NCI-H526 (cell line): ENCODE measurements at regions not wholly inside any gene's neighbourhood (a gene's known extent, or its start where the extent isn't known, plus 50 kb on each side); places are given as distances from the start of the nearest gene placed in this dataset.

ENCODE experiments used
- DNase-seq, 2 experiments: peaks; one replicate each; lab custom pipeline; 2025; lab: John Stamatoyannopoulos, UW

DNA sequence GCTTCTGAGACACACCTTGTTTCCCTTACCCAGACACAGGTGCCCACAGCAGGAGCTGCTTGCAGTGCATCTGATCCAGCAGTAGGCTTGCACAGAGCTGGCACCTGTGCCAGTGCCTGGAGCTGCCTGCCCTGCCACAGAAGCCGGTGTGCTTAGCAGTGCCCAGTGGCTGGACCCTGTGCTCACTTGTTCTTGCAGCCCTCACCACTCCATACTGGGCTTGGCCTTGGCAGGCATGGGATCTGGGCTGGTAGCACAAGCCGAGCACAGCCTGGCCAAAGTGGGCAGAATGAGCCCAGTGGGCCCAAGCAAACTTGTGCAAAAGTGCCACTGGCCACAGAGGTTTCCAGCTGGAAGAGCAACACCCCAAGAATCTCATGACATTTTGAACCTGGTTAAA, 1950.4 kb downstream of the SUCLG1 start:
- no peak for DNase-seq

DNA sequence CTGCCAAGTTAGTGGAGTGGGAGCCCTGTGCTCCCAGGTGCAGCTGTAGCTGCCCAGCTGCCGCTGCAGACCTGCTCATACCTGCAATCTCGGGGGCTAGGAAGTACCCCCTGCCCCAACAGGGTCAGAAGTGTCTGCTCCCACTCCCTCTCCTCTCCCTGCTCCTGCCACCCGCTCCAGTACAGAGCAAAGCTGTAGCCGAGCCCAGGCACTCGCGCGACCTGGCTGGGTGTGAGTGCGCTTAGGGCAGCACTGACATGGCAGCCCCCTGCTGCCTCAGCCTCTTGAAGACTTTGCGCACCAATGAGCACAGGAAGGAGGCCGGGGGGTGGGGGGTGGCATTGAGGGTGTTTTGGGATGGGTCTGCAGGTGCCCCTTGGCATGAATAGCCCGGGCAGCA, 1951.4 kb downstream of the SUCLG1 start:
- no peak for DNase-seq

DNA sequence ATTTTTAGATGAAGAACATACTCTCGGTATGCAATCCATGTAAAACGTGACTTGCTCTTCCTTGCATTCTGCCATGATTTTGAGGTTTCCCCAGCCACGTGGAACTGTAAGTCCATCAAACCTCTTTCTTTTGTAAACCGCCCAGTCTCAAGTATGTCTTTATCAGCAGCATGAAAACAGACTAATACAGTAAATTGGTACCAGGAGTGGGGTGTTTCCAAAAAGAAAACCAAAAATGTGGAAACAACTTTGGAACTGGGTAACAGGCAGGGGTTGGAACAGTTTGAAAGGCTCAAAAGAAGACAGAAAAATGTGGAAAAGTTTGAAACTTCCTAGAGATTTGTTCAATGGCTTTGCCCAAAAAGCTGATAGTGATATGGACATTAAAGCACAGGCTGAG, 1957.9 kb downstream of the SUCLG1 start:
- no peak for DNase-seq

DNA sequence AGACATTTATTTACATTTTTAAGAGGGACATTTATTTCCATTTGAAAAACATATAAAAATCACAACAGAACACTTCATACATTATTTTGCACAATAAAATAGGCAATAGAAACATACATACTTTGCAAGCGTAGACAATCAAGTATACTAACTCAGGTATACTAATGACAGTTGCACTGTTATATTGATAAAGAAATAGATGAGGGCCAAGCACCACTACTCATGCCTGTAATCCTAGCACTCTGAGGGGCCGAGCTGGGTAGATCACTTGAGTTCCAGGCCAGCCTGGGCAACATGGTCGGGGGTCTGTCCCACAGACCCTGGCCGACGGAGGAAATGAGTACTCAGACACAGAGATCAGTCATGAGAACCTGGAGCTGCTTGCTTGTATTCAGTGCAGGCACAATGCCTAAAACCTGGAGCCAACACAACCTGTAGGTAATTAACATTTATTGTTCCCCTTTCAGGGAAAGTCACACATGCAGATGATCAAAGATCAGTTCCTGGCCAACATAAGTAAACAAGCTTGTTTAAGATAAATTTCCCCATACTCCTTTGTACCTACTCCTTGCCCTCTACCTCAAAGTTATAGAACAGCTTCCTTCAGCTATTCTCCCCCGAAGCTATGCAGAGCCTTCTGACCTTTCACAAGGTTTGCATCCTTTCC, 1960.2 kb downstream of the SUCLG1 start:
- no peak for DNase-seq

DNA sequence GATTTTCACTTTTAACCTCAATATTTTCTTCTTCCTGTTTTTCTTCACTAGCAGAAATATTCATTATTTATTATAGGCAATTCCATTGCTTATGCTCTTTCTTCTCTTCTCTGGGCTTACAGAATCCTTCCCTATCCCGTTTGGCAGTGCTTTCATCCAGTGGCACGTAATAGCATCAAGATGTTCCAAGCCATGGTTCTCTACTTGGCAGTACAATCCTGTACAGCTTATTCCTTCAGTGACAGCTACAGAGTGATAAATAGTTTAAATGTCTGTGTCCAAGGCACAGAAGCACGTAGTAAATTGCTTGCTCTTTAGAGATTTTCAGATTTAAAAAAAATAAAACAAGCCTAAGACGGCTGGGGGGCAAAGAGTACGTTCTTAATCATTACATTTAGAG, 1964.3 kb downstream of the SUCLG1 start:
- no peak for DNase-seq

DNA sequence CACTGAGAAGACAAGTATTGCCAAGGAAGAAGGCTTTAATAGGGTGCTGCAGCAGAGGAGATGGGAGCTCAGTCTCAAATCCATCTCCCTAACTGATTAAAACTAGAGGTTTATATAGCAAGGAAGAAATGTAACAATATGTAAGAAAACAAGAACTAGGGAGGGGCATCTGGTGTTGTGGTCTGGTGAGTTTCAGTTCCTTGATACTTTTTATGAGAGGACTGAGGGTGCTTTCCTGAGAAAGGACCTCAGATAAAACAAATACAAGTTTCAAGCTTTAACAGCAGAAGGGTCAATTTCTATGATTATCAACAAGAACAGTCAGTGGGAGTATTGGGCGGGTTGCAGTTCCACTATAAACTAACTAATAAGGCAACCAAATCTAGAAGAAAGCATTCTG, 1967.5 kb downstream of the SUCLG1 start:
- no peak for DNase-seq

DNA sequence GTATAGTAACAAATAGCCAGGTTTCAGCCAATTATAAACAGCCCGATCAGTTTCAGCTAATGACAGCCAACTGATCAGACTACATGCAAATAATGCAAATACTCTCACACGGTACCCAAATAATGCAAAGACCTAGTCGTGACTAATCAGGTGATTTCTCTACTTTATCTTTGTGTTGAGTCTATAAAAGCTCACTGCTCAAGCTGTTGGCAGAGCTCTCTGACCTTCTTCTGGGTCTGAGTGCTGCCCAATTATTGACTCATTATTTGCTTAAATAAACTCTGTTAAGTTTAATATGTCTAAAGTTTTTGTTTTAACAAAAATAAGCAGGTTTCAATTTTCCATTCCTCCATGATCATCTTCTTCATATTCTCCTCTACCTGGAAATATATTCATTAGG, 1971.7 kb downstream of the SUCLG1 start:
- no peak for DNase-seq

DNA sequence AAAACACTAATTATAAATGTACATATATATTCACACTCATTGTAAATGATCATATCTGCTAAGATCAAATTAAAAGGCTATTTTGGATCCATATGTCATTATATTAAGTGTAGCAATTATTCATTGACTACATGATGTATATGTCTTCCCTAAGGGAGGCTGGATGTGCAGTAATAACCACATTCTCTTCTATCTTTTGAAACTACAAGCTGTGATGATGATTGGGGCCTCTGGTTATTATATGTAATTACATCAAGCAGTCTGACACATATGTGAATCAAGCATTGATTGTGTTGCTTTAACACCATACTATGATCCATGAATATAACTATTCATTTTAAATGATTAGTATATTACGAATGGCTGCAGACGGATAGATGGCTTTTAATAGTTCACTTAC, 1973.4 kb downstream of the SUCLG1 start:
- no peak for DNase-seq

DNA sequence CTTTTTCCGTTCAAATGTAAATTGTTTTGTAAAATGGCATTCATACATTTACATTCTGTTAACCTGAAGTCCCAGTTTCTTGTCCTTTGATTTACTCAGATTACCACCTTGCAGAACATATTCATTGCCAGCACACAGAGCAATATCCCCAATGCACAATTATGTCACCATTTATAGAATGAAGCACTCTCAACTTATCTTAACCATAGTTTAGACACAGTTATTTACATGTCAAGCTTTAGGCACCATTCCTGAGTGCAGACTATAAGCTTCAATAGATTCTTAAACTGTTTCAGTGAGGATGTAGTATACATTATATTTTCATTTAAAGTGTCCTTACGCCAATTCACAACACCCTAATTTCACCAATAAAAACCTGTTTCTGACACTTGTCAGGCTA, 1977.9 kb downstream of the SUCLG1 start:
- DNase-seq: no peak

DNA sequence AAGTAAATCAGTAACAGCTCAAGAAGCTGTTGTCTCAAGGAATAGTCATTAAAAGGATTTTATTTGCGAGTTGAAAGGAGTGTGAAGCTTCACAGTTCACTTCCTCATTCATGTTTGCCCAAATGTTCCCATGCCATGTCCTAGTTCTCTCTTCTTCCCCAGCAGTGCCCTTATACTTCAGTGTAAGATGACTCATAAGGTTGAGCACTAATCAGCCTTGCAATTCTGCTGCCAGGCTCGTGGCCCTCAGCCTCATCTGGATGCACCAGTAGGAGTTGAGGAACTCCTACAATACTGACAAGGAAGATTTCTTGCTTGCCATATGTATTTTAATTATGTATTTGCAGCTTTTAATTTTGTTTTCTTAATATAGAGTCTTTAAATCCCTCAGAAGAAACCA, 1980.4 kb downstream of the SUCLG1 start:
- no peak for DNase-seq

DNA sequence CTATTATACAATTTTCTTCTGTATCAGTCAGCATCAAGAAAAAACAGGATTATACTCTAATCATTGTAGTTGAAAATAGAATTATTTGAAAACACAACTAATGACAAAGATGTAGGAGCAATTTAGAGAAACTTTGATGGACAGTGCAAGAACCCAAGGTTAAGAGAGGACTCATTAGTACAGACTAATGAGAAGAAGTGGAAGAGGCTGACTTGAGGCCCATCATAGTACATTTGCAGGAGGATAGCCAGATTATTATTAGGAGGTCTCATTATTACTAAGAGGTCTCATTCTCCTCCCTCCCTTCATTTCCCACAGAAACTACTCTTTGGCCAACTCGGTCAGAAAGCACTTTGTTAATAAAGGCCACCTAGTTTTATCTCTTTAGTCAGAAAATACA, 1983.0 kb downstream of the SUCLG1 start:
- DNase-seq: no peak

DNA sequence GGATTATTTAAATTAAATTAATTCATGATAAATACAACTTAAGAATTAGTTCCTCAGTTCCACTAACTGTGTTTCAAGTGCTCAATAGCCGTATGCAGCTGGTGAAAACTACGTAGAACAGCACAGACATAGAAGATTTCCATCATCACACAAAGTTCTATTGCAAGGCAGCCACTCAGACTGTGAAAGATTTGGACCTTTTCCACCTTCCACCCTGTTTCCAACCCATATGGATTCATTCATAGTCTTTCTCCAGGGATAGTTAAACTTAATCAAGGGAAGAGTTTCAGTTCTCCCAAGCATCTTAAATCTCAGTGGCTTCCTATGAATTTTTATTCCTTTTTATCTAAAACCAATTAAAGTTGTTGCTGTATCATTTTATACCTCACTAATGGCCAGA, 2030.8 kb downstream of the SUCLG1 start:
- no peak for DNase-seq

DNA sequence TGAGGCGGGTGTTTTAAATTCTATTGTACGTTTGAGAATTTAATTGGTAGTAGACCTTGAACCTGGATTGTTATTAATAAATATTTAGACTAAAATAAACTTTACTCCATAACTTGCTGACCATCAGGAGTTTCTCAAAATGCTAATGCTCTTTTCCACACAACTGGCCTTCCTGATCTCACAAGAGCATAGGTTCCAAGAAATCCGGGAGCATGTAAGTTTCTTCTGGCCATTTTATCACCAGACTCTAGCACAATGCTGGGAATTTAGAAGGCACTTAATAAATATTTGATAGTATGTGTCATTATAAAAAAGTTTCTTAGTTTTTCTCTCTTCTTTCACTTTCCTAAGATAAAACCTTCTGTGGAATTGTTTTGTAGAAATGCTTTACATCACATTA, 2047.1 kb downstream of the SUCLG1 start:
- no peak for DNase-seq

DNA sequence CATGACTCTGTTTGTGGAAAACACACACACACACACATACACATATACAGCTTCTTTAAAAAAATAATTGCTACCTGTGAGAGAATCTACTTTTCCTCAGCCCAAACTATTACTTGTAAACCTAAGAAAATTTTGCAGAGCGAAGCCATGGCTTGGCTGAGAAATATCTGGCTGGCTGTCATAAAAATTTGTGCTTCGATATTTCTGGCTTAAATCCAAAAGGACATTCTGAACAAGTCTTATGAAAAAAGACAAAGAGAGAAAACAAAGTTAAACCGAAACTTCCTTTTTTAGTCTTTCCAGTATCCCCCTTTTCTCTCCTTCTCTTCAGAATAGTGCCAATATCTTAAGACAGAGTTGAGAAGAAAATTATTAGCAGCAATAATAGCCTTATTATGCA, 2048.0 kb downstream of the SUCLG1 start:
- DNase-seq: no peak

DNA sequence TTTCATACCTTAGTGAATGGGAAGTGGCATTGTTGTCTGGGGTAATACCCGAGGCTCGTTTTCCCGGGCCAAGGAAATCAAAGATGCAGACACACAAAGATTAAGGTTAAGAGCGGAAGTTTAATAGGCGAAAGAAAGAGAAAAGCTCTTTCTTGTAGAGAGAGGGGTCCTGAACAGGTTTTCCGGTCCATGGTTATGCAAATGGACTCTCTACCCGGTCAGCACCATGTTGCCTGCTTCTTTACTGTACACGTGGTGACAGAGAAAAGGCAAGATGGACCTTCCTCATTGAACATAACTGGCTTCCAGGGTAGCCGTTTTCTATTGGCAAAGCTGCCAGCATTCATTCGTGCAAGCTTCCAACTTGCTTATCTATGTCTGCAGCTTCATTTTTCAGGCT, 2063.5 kb downstream of the SUCLG1 start:
- DNase-seq: no peak

DNA sequence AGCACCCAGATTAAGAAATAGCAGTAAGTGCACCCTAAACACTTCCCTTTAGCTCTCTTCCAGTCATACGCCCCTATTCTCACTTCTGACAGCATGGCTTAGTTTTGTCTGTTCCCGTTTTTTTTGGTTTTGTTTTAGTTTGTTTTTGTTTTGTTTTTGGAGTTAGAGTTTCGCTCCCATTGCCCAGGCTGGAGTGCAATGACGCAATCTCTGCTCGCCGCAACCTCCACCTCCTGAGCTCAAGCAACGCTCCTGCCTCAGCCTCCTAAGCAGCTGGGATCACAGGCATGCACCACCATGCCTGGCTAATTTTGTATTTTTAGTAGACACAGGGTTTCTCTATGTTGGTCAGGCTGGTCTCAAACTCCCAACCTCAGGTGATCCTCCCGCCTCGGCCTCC, 2067.7 kb downstream of the SUCLG1 start:
- no peak for DNase-seq

DNA sequence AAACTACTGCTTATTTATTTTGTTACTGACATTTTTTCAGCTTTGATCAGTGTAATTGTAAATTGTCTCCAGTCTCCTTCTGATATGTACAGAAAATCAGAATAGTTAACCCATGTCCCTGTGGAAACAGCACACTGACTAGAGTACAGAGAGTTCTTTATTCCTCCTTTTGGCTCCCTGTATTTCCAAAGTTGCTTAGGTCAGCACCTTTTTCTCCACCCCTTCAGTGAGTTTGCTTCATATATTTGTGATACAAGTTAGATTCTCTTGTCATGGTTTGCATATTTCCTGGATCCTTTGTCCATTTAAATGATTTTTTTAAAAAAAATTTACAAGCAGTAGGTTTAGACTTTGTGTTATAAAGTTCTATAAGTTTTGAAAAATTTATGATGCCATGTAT, 2051.1 kb upstream of the LRRTM1 start:
- no peak for DNase-seq

DNA sequence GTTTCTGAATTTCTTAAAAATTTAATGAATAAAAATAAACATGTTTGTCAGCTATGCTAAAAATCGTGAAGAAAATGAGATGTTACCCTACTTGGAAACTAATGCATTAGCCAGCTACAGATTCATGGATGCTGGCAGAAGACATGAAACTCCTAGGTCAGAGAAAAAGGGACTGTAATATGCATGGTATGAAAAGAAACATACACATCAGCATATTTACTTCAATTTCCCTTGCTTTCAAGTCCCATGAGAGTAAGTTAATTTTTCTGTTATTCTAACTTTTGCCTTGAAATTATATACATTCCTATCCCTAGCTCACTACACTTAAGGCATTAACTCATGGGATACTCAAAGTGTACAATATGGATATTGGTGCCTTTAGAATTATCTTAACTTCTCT, 2041.4 kb upstream of the LRRTM1 start:
- no peak for DNase-seq

DNA sequence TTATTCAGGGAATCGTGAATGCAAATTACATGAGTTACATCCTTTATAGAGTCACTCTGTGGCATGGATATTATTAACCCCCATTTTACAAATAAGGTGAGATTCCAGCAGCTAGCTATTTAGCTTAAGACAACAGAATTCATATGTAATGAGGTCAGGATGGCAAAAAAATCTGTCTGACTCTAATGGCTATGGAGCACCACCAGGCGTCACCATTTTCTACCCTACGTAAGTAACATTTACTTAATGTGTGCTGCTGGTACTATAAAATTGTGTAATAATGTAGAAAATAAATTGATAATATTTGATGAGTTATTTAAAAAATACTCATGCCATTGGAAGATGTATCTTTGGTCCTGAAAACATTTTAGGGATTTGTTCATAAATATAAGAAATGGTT, 2040.1 kb upstream of the LRRTM1 start:
- DNase-seq: peak; percentile 2 to 21

DNA sequence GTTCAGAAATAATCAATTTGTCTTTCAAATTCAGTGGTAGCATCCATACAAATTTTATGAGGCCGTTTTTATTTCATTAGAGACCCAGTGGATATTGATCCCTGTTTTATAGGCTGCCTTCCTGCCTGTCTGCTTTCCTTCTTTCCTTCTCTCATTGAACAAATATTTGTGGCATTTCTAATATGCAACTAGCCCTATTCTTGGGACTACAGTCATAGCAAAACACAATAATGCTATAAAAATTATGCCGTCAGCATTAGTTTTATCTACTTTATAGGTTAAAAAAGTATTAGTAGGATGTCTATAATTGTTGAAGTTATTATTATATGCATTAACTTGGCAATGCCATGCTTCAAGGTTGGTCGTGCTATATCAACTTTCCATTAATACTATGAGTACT, 2037.8 kb upstream of the LRRTM1 start:
- DNase-seq: no peak

DNA sequence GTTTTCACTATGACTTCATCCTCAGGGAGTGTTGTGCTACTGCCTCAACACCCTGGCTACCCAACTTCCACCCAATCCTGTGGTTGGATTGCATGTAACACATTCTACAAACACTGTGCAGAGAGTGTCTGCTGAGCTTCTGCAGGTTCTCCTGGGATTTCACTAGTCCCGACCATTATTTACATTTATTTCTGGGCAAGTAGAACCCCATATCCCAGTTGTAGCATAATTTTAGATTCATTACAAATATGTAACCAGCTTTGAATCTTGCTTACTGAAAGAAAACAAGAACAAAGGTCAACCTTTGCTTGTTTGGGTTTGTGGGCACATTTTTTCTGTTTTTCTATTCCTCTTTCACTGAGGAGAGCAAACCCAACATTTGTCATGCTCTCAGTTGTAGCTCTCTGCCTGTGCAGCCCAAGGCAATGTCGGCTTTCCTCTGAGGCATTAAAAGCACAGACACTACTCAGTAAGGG, 2036.1 kb upstream of the LRRTM1 start:
- no peak for DNase-seq

DNA sequence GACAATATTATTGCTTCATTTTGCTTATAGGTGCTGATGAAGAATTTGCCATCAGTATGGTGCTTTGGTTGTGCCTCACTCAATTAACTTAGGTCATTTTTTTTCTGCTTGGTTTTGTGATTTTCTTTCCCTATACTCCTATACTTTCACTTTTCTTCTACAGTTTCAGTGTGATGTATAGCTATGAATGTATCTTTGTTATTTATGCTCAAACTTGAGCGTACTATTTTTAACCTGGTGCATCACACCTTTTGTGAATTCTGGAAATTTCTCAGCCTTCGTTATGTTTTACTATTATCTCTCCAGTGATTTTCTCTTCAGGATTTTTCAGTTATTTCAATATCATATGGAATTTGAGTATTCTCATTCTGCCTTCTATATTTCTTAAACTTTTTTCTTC, 2035.3 kb upstream of the LRRTM1 start:
- no peak for DNase-seq

DNA sequence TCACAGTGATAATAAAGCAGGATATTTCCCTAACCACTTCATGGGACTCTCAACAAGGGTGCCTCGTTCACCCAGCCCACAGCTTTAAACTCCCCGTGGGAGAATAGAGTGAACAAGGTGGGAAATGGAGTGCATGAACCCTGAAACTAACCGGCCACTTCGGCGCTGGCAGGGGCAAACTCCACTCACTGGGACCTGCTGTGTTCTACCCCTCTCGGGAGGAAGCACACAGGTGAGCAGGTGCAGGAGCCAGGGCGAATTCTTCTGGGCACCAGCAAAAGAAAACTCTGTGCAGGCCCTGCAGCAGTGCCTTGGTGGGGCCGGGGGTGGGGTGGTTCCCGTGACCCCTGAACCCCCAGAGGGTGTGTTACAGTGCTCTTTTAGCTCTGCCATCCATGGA, 2029.1 kb upstream of the LRRTM1 start:
- DNase-seq: no peak

DNA sequence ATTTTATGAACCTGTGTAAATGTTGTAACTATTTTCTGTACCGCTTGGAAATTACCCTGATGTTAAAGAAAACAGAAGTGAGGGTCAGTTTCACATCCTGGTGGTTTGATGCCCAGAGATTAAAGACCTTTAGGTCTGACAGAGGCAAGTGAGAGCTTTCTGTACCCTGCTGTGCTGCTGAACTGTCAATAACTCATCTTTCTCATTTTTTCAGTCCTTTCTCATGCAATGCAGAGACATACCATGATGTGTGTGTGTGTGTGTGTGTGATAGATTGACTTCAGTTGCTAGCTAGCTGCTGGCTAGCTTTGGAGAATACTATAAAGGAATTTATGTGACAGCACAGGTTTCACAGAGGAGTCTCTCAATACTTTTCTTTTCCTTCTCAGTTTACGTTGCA, 2025.6 kb upstream of the LRRTM1 start:
- DNase-seq: no peak
